ENCODE measurements at regions not wholly inside any gene's neighbourhood (a gene's known extent, or its start where the extent isn't known, plus 50 kb on each side); places are given as distances from the start of the nearest gene placed in this dataset.
"Not testable (repeated sequence)": the region's sequence is repeated elsewhere in the genome, so short reads cannot be mapped to it uniquely, and the experiment has no call there.

DNA sequence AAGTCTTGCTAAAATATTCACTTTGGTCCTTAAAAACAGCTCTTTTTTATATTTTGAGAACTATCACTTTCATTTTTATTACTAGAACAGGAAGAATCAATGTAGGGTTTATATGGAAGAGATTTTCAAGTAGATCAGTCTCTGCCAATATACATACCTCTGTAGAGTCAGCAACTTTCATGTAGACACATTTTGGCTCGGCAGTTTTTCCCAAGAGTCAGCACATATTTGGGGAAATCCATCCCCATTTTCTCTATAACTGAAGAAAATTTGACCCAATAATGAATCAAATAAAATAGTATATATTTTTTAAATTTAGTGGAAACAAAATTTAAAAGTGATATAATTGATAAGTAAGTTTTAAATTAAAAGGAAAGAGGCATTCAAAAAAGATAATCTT lies 329.8 kb upstream of the TFPI start:
- no peaks in the 10 kb centered on the region for H3K4me1 Mint-ChIP-seq
- no peak overlapping the region for H3K27ac Mint-ChIP-seq
- H3K27me3 Mint-ChIP-seq (ENCODE audit: low read depth), result no peaks in the 10 kb centered on the region
- no peak overlapping the region for H3K4me3 Mint-ChIP-seq
- no peaks in the 10 kb centered on the region for H3K36me3 Mint-ChIP-seq (ENCODE audit: low read depth)
- no peaks in the 10 kb centered on the region for H3K9me3 Mint-ChIP-seq
- TF ChIP-seq, protein P1, sequence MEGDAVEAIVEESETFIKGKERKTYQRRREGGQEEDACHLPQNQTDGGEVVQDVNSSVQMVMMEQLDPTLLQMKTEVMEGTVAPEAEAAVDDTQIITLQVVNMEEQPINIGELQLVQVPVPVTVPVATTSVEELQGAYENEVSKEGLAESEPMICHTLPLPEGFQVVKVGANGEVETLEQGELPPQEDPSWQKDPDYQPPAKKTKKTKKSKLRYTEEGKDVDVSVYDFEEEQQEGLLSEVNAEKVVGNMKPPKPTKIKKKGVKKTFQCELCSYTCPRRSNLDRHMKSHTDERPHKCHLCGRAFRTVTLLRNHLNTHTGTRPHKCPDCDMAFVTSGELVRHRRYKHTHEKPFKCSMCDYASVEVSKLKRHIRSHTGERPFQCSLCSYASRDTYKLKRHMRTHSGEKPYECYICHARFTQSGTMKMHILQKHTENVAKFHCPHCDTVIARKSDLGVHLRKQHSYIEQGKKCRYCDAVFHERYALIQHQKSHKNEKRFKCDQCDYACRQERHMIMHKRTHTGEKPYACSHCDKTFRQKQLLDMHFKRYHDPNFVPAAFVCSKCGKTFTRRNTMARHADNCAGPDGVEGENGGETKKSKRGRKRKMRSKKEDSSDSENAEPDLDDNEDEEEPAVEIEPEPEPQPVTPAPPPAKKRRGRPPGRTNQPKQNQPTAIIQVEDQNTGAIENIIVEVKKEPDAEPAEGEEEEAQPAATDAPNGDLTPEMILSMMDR (IDR thresholded peaks at IDR 0.05; ENCODE audit: unreplicated experiment in 3 of 3), result no peak

DNA sequence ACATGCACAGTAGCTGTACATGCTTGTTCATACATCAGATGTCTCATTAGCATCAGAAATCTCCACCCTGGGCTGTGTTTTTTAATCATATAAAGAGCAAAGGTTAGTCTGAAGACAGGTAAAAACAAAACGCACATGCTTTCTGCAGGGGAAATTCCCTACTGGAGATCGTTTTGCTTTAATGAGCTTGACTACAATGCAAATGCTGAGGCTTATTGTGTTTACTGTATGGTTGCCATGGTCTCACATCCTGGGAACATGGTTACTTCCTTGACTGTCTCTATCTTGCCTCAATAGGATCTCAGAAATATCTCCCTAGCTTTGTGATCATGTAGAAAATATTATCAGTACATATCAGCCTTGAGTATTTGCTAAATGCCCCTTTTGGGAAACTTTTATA lies 336.5 kb upstream of the TFPI start:
- TF ChIP-seq, protein P1 (IDR thresholded peaks at IDR 0.05; ENCODE audit: unreplicated experiment in 3 of 3), result no peak
- H3K36me3 Mint-ChIP-seq (ENCODE audit: low read depth), result no peaks in the 10 kb centered on the region
- no peak overlapping the region for H3K27ac Mint-ChIP-seq
- H3K4me1 Mint-ChIP-seq, result no peaks in the 10 kb centered on the region
- H3K9me3 Mint-ChIP-seq, result no peaks in the 10 kb centered on the region
- H3K4me3 Mint-ChIP-seq, result no peak overlapping the region
- H3K27me3 Mint-ChIP-seq (ENCODE audit: low read depth), result no peaks in the 10 kb centered on the region

DNA sequence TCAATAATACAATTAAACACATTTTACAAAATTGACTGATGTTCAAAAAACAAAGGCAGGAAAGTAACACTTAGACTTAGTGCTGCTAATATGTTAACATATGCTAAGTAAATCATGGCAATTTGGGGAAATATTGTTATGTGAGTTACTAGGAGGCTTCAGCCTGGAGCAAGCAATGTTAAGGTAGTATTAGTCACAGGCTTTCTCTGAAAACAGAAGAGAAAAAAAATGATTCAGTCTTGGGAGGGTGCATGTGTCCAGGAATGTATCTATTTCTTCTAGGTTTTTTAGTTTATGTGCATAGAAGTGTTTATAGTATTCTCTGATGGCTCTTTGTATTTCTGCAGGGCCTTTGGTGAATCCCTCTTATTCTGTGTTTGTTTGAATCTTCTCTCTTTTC lies 345.8 kb upstream of the TFPI start:
- H3K4me3 Mint-ChIP-seq, result no peak overlapping the region
- H3K36me3 Mint-ChIP-seq (ENCODE audit: low read depth), result no peaks in the 10 kb centered on the region
- H3K27ac Mint-ChIP-seq, result no peak overlapping the region
- no peaks in the 10 kb centered on the region for H3K27me3 Mint-ChIP-seq (ENCODE audit: low read depth)
- H3K4me1 Mint-ChIP-seq, result no peaks in the 10 kb centered on the region
- TF ChIP-seq, protein P1 (IDR thresholded peaks at IDR 0.05; ENCODE audit: unreplicated experiment in 3 of 3), result no peak
- H3K9me3 Mint-ChIP-seq, result peaks cover 2% of the 10 kb centered on the region

DNA sequence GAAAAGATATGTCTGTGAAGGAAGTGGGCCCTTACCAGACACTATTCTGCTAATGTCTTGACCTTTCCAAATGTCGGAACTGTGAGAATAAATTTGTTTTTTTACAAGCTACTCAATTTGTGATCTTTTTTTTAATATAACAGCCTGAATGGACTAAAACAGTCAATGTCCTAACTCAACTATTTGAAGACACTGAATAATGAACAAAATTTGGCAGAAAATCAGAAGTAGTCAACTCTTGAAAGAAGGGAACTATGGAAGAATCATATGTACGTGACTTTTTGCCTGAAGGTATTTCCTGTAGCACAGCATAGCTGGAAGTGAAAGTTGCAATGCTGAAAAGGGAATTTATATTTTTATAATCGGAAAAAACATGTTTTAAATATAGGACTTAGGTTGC lies 351.8 kb upstream of the TFPI start:
- no peak overlapping the region for H3K4me3 Mint-ChIP-seq
- no peaks in the 10 kb centered on the region for H3K27me3 Mint-ChIP-seq (ENCODE audit: low read depth)
- H3K9me3 Mint-ChIP-seq, result peaks cover 2% of the 10 kb centered on the region
- no peaks in the 10 kb centered on the region for H3K36me3 Mint-ChIP-seq (ENCODE audit: low read depth)
- no peak overlapping the region for H3K27ac Mint-ChIP-seq
- TF ChIP-seq, protein P1 (IDR thresholded peaks at IDR 0.05; ENCODE audit: unreplicated experiment in 3 of 3), result no peak
- H3K4me1 Mint-ChIP-seq, result no peaks in the 10 kb centered on the region

DNA sequence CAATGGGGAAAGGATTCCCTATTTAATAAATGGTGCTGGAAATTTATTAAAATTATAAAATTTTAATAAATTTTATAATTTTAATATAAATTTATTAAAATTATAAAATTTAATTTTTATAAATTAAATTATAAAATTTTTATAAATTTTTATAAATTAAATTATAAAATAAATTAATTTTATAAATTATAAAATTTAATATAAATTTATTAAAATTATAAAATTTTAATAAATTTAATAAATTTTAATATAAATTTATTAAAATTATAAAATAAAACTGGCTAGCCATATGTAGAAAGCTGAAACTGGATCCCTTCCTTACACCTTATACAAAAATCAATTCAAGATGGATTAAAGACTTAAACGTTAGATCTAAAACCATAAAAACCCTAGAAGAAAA lies 356.7 kb upstream of the TFPI start:
- H3K4me3 Mint-ChIP-seq; H3K27ac Mint-ChIP-seq; H3K9me3 Mint-ChIP-seq; H3K27me3 Mint-ChIP-seq (ENCODE audit: low read depth); H3K4me1 Mint-ChIP-seq; H3K36me3 Mint-ChIP-seq (ENCODE audit: low read depth): not testable (repeated sequence)

DNA sequence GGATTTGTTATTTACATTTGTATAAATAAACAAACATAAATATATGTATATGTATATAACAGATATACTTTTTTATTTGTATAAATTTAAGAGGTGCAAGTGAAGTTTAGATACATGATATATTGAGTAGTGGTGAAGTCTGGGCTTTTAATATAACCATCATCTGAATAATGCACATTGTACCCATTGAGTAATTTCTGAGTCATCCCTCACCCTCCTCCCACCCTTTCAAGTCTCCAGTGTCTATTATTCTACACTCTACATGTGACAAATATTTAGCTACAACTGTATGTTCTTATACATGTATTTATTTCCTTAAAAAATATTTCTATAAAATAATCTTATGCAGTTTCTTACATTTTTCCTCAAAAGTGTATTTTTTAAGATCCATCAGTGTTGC lies 358.7 kb upstream of the TFPI start:
- H3K36me3 Mint-ChIP-seq (ENCODE audit: low read depth), result no peaks in the 10 kb centered on the region
- TF ChIP-seq, protein P1 (IDR thresholded peaks at IDR 0.05; ENCODE audit: unreplicated experiment in 3 of 3), result no peak
- no peaks in the 10 kb centered on the region for H3K9me3 Mint-ChIP-seq
- no peak overlapping the region for H3K27ac Mint-ChIP-seq
- no peaks in the 10 kb centered on the region for H3K4me1 Mint-ChIP-seq
- H3K4me3 Mint-ChIP-seq, result no peak overlapping the region
- no peaks in the 10 kb centered on the region for H3K27me3 Mint-ChIP-seq (ENCODE audit: low read depth)

DNA sequence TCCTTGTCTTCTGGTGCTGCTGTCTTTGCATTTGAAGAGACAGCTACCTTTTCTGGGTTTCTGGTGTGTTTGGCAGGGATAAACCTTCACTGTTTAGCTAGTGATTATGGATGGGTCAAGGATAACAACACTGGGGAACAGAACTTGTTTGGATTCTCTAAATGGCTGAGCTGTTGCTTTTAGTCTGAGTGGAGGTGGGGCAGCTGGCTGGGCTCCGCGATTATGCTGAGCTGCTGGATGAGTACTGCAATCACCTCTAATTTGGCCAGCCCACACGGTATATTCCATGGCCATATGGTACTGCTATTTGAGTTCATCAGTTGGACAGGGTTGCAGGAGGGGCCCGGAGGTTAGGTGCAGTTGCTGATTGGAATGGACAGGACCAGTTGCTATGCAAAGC lies 361.6 kb upstream of the TFPI start:
- no peaks in the 10 kb centered on the region for H3K36me3 Mint-ChIP-seq (ENCODE audit: low read depth)
- no peaks in the 10 kb centered on the region for H3K4me1 Mint-ChIP-seq
- TF ChIP-seq, protein P1 (IDR thresholded peaks at IDR 0.05; ENCODE audit: unreplicated experiment in 3 of 3), result no peak
- no peaks in the 10 kb centered on the region for H3K9me3 Mint-ChIP-seq
- H3K4me3 Mint-ChIP-seq, result no peak overlapping the region
- no peak overlapping the region for H3K27ac Mint-ChIP-seq
- no peaks in the 10 kb centered on the region for H3K27me3 Mint-ChIP-seq (ENCODE audit: low read depth)

All from nephron (organoid).